ENCODE measurements at regions not wholly inside any gene's neighbourhood (a gene's known extent, or its start where the extent isn't known, plus 50 kb on each side); places are given as distances from the start of the nearest gene placed in this dataset.

DNA sequence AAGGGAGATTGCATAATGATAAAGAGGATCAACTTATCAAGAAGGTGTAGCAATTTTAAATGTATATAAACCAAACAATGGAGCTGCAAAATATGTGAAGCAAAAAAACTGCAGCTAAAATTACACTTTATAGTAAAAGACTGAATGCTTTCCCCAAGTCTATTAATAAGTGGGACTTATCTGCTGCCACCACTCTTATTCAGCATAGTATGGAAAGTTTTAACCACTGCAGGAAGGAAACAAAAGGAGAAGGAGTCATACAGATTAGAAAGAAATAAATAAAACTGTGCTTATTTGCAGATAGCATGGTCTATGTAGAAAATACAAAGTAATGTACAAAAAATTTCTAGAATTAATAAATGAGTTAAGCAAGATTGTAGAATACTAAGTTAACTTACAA, 94.1 kb upstream of the GK2 start:
- no peak overlapping the region for H2AFZ ChIP-seq (ENCODE audit: low read length)
- no peaks in the 10 kb centered on the region for H3K36me3 ChIP-seq (ENCODE audit: control insufficient read depth, insufficient read depth, low read length)
- no peak overlapping the region for H3K4me3 ChIP-seq (replicated peaks in 1 of 4; ENCODE audit: control extremely low read depth in 1 of 4, insufficient read depth in 1 of 4, low read depth in 3 of 4, low read length in 4 of 4)
- no peaks in the 10 kb centered on the region for H4K20me1 ChIP-seq (ENCODE audit: control insufficient read depth, extremely low read depth, insufficient read depth, low read length)
- H3K4me1 ChIP-seq (ENCODE audit: control insufficient read depth, extremely low read depth, insufficient read depth, low read length) = no peaks in the 10 kb centered on the region
- H3K79me2 ChIP-seq (ENCODE audit: control insufficient read depth, insufficient read depth, low read length) = no peaks in the 10 kb centered on the region
- H3K9ac ChIP-seq (ENCODE audit: insufficient read depth, low read length) = no peak overlapping the region
- no peak for DNase-seq (ENCODE audit: low read depth in 2 of 2)
- no peak overlapping the region for H3K4me2 ChIP-seq (ENCODE audit: extremely low read depth, insufficient read depth, low read length)
- H3K27me3 ChIP-seq (ENCODE audit: control insufficient read depth, insufficient read depth, low read length) = no peaks in the 10 kb centered on the region
- H3K27ac ChIP-seq (ENCODE audit: insufficient read depth, low read length) = no peak overlapping the region
- TF ChIP-seq, protein P1, sequence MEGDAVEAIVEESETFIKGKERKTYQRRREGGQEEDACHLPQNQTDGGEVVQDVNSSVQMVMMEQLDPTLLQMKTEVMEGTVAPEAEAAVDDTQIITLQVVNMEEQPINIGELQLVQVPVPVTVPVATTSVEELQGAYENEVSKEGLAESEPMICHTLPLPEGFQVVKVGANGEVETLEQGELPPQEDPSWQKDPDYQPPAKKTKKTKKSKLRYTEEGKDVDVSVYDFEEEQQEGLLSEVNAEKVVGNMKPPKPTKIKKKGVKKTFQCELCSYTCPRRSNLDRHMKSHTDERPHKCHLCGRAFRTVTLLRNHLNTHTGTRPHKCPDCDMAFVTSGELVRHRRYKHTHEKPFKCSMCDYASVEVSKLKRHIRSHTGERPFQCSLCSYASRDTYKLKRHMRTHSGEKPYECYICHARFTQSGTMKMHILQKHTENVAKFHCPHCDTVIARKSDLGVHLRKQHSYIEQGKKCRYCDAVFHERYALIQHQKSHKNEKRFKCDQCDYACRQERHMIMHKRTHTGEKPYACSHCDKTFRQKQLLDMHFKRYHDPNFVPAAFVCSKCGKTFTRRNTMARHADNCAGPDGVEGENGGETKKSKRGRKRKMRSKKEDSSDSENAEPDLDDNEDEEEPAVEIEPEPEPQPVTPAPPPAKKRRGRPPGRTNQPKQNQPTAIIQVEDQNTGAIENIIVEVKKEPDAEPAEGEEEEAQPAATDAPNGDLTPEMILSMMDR (conservative IDR thresholded peaks at IDR 0.05 in 1 of 2, IDR thresholded peaks at IDR 0.05 in 1 of 2; ENCODE audit: low read depth in 1 of 2, low read length in 2 of 2) = no peak
- H3K9me3 ChIP-seq (ENCODE audit: control insufficient read depth, insufficient read depth, low read depth, low read length) = no peaks in the 10 kb centered on the region

DNA sequence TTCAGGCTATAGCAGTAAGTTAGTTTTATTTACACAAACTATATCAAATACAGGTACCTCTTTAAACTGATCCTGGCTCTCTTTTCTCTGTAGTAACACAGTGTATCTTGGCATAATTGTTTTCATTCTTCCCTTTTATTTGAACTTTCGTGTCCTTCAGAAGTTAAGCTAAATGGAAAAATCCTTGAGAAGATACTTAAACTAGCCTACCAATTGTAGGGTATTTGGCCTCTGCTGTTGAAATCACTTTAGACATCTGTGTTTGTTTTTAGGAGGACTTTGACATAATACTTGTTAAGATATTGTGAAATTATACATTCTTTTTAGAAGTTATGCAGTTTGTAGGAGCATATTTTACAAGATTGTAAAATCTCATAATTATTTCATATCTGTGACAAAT, 90.3 kb upstream of the GK2 start:
- no peaks in the 10 kb centered on the region for H3K36me3 ChIP-seq (ENCODE audit: control insufficient read depth, insufficient read depth, low read length)
- no peaks in the 10 kb centered on the region for H3K4me1 ChIP-seq (ENCODE audit: control insufficient read depth, extremely low read depth, insufficient read depth, low read length)
- DNase-seq (ENCODE audit: low read depth in 2 of 2) = peak in 1 of 2 donors; percentile 8
- no peak overlapping the region for H3K9ac ChIP-seq (ENCODE audit: insufficient read depth, low read length)
- TF ChIP-seq, protein P1 (conservative IDR thresholded peaks at IDR 0.05 in 1 of 2, IDR thresholded peaks at IDR 0.05 in 1 of 2; ENCODE audit: low read depth in 1 of 2, low read length in 2 of 2) = no peak
- TF ChIP-seq EZH2 (IDR thresholded peaks at IDR 0.05; ENCODE audit: low read length, missing control alignments) = no peak
- no peak overlapping the region for H2AFZ ChIP-seq (ENCODE audit: low read length)
- no peaks in the 10 kb centered on the region for H3K9me3 ChIP-seq (ENCODE audit: control insufficient read depth, insufficient read depth, low read depth, low read length)
- H4K20me1 ChIP-seq (ENCODE audit: control insufficient read depth, extremely low read depth, insufficient read depth, low read length) = no peaks in the 10 kb centered on the region
- no peak overlapping the region for H3K27ac ChIP-seq (ENCODE audit: insufficient read depth, low read length)
- no peak overlapping the region for H3K4me2 ChIP-seq (ENCODE audit: extremely low read depth, insufficient read depth, low read length)
- H3K79me2 ChIP-seq (ENCODE audit: control insufficient read depth, insufficient read depth, low read length) = no peaks in the 10 kb centered on the region
- H3K4me3 ChIP-seq (replicated peaks in 1 of 4; ENCODE audit: control extremely low read depth in 1 of 4, insufficient read depth in 1 of 4, low read depth in 3 of 4, low read length in 4 of 4) = no peak overlapping the region
- no peaks in the 10 kb centered on the region for H3K27me3 ChIP-seq (ENCODE audit: control insufficient read depth, insufficient read depth, low read length)

DNA sequence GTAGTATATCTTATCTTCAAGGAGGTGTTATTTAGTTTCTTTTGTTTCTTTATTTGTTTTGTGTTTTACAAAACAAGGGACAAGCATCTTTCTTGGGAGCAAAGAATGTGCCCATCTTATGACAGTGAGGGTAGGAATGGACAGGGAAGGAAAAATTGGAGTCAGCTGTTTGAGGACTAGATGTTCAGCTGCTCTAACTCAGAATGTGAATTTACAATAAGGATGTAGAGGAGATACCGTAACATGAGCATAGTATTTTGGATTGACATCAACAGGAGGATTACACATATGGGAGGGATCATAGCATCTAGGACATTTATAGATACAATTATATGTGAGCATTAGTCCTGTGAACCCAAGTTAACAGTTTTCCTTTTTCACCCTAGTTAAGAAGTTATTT, 89.0 kb upstream of the GK2 start:
- Histone ChIP-seq H3K36me3 (ENCODE audit: control insufficient read depth, insufficient read depth, low read length) (no peaks in the 10 kb centered on the region), H3K4me2 (ENCODE audit: extremely low read depth, insufficient read depth, low read length) (no peak overlapping the region), H3K27ac (ENCODE audit: insufficient read depth, low read length) (no peak overlapping the region), H3K79me2 (ENCODE audit: control insufficient read depth, insufficient read depth, low read length) (no peaks in the 10 kb centered on the region), H3K4me1 (ENCODE audit: control insufficient read depth, extremely low read depth, insufficient read depth, low read length) (no peaks in the 10 kb centered on the region), H3K27me3 (ENCODE audit: control insufficient read depth, insufficient read depth, low read length) (no peaks in the 10 kb centered on the region), H3K9me3 (ENCODE audit: control insufficient read depth, insufficient read depth, low read depth, low read length) (no peaks in the 10 kb centered on the region), H3K4me3 (replicated peaks in 1 of 4; ENCODE audit: control extremely low read depth in 1 of 4, insufficient read depth in 1 of 4, low read depth in 3 of 4, low read length in 4 of 4) (no peak overlapping the region), H3K9ac (ENCODE audit: insufficient read depth, low read length) (no peak overlapping the region), H2AFZ (ENCODE audit: low read length) (no peak overlapping the region), H4K20me1 (ENCODE audit: control insufficient read depth, extremely low read depth, insufficient read depth, low read length) (no peaks in the 10 kb centered on the region)
- DNase-seq (ENCODE audit: low read depth in 2 of 2) = no peak
- TF ChIP-seq, protein P1 (conservative IDR thresholded peaks at IDR 0.05 in 1 of 2, IDR thresholded peaks at IDR 0.05 in 1 of 2; ENCODE audit: low read depth in 1 of 2, low read length in 2 of 2) = no peak
- TF ChIP-seq EZH2 (IDR thresholded peaks at IDR 0.05; ENCODE audit: low read length, missing control alignments) = no peak
